ENCODE measurements at regions not wholly inside any gene's neighbourhood (a gene's known extent, or its start where the extent isn't known, plus 50 kb on each side); places are given as distances from the start of the nearest gene placed in this dataset.

DNA sequence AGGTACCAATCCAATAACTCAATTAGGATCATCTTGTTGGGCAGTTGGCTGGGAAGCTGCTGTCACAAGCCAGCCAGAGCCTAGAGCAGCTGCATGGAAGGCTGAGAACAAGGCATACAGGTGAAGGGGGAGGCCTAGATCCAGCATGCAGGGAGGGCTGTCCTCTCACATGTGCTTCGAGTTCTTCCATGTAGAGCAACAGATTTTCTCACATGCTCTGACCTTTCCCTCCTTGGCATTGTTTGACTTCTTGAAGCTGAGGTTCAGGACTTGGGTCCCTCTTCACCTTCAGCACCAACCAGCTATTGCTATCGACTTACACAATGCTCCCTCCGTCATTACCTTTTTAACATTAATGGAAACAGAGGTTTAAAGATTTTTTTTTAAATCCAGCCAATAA is 257.7 kb downstream of the ATG4C start:
- no peak for DNase-seq (ENCODE audit: low spot score)

DNA sequence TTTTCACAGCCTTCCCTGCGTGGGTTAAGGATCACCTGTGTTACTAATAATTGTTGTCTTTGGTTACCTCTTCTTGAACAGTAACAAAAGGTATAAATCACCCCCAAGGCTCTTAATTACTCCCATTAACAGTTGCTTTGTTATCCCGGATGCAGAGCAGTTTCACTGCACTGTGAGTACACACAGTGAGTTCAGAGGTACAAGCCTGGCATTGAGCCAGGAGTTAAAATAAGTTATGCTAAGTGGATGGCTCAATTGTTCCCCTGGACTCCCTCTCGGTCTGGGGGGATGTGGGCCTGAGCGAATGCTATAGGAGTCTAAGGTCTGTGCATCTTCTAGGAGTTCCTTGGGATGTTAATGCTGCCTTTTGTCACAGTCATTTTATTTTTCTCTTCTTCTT is 258.3 kb downstream of the ATG4C start:
- no peak for DNase-seq (ENCODE audit: low spot score)

- DNase-seq (ENCODE audit: low spot score) = no peak
Measured at GRCh38 chr1:63046539-63046938, 262.6 kb downstream of the ATG4C start.

DNA sequence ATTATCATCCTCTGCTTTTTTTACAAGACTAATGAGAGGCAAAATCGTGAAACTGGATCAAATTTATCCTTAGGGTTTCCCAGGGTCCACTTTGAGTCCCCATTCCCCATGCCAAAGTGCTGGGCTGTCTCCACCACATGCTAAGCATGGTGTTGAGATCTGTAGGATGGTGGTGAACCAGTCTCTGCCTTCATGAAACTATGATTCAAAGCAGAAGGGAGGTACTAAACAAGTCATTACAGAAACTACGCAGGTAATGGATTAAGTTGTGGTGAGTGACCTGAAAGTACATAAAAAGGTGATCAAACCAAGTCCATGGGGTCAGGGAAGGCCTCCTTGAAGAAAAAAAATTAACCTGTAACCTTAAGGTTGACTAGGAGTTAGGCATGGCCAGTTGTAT is 265.2 kb downstream of the ATG4C start:
- no peak for DNase-seq (ENCODE audit: low spot score)

GRCh38 chr1:63051356-63051755 is 267.4 kb downstream of the ATG4C start:
- no peak for DNase-seq (ENCODE audit: low spot score)

DNA sequence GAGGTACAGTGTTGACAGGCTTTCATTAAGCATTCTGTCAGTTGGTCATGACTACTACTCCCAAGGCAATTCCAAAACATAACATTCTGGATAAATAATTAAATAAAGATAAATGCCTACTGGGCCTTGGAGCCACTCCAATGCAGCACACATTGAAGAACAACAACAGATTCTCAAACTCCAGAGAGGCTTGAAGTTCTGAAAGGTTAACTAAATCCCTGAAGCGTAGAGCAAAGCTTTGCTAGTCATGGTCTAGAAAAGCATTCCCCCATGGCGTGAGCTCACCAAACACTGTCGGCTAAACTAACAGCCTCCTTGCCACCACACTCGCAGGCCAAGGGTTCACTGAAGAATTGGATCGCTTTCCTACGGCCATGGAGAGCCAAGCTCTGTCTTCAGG is 268.0 kb downstream of the ATG4C start:
- no peak for DNase-seq (ENCODE audit: low spot score)

DNA sequence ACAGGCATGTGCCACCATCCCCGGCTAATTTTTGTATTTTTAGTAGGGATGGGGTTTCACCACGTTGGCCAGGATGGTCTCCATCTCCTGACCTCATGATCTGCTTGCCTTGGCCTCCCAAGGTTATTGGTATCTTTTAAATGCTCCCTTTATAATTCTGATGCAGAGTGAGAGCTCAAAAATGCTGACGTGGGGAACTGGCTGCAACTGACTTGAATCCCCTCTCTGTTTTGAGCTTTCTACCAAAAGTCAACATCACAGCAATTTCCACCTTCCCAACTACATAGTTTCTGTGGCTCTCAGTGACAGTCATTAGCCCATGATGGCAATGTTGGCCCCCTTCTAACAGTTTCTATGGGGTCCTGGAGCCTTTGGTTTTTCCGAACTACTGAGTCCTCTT is 268.2 kb upstream of the FOXD3 start:
- no peak for DNase-seq (ENCODE audit: low spot score)

DNA sequence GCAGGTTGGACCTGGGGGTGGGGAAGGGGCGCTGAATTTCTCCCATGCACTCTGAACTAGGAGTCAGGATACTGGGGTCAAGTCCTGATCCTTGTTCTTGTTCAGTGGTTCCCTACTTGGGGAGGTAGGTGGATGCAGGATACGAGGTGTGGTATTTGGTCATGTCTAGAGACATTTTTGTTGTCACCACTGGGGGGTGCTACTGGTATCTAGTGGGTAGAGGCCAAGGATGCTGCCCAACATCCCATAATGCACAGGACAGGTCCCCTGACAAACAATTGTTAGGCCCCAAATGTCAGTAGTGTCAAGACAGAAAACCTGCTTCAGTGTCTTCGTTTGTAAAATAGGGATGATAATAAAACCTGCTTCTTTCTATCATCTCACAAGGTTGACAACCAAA is 259.0 kb upstream of the FOXD3 start:
- DNase-seq (ENCODE audit: low spot score) = no peak

- DNase-seq (ENCODE audit: low spot score) = no peak
Measured at GRCh38 chr1:63064135-63064534, 258.2 kb upstream of the FOXD3 start.

DNA sequence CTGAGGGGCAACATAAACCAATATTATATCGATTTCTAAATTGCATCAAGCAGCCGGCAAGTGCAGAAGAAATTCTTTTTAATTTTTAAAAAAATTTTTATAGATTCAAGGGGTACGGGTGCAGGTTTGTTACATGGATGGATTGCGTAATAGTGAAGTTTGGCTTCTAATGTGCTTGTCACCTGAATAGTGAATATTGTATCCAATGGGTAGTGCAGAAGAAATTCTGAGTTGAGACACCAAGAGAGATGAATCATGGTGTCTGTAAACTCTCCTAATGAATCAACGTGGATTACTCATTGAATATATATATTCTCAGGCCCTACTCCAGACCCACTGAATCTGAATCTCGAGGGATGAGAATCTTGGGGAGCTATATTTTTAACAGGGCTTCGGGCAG is 253.7 kb upstream of the FOXD3 start:
- DNase-seq (ENCODE audit: low spot score) = peak; percentile 57

DNA sequence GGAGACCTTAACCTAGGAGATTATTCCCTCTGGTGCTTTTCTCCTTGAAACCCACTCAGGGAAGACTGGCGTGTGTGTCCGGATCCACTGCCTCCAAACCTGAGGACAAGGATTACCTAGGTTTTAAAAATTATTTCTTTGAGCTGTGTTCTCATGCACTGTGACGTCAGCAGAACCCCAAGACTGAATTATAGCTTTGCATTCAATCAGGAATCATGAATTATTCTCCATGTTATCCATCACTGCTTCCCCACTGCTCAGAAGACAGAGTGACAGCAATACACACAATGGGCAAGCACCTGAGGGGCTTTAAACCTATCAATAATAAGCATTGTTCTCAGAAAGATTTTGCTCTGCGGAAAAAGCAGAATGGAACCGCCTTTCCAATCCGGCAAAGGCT is 253.2 kb upstream of the FOXD3 start:
- no peak for DNase-seq (ENCODE audit: low spot score)

DNA sequence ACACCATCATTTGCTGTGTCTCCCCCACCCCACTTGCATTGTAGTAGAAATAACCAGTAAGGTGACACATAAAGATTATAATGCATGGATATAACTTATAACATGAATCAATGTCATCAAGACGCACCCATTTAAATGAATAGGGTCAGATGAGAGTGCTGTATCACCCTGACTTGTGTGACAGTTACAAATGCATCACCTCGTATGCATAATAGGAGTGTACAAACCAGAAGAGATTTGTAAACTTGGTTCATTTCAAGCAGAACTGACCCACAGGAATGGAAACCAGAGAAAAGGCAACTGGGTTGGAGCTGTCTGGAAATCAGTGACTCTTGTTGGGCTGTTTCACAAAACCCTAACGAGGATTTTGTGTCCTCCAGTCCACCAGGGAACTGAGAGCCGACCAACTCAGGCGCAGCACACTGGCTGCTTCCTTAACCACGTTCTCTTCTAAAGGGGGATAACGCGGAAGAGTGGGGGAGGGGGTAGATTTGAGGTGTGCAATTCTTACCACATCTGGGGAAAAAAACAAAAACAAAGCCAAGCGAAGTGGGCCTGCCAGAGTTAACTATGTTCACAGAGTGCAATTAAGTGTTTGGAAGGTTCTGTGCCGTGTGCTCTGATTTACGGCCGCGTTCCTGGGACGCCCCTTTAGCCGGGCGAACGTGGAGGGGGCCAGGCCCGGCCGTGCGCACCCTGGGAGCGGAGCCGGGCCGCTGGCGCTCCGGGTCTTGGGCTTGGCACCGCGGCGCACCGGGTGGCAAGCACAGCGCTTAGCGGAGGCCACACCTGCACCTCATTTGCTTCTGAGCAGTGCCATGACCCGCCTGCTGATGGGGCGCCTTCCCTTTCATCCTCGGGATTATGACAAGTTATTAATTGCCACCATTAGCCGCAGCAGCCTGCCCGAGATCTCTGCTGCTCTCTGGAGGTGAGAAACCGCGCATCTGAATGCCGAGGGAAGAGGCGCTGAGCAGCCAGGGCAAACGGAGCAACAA is 248.8 kb upstream of the FOXD3 start:
- DNase-seq (ENCODE audit: low spot score) = no peak

GRCh38 chr1:63074321-63074720 is 248.0 kb upstream of the FOXD3 start:
- DNase-seq (ENCODE audit: low spot score) = no peak

- no peak for DNase-seq (ENCODE audit: low spot score)
Measured at GRCh38 chr1:63082766-63083165, 239.6 kb upstream of the FOXD3 start.

- no peak for DNase-seq (ENCODE audit: low spot score)
Measured at GRCh38 chr1:63087966-63088365, 234.4 kb upstream of the FOXD3 start.

DNA sequence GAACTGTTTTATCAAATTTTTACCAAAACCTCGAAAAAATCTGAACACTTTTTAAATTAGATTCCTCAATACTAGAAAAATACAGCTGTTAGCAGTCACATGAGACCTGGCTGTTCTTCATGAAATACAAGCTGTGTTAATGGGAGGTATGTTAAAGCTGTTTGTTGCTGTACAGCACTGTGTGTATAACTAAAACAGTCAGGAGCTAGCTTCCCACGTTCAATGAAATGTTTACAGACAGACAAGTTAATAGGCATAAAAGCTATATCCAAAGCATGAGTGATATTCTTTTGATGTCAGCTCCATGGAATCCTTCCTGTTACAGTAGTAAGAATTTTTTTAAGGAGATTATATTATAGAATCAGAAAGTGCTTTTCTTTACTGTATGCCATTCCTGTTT is 223.2 kb upstream of the FOXD3 start:
- no peak for DNase-seq (ENCODE audit: low spot score)

- no peak for DNase-seq (ENCODE audit: low spot score)
Measured at GRCh38 chr1:63101336-63101735, 221.0 kb upstream of the FOXD3 start.

GRCh38 chr1:63103682-63104081 is 218.7 kb upstream of the FOXD3 start:
- no peak for DNase-seq (ENCODE audit: low spot score)

DNA sequence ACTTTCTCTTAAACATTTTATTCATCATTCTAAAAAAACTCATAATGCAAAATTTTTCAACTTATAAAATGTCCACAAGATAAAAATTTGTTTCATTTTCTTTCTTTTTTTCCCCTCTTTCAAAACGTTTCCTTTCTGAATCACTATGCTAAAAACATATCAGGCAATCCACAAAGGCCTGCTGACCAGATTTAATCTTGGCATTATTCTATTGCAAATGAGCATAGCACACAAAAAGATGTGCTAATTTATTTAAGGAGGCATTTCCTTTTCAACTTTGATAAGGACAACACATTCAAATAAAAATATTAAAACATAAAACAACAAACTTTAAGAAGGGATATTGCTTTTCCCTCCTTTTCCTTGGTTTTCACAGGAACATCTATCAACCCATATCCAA is 215.3 kb upstream of the FOXD3 start:
- DNase-seq (ENCODE audit: low spot score) = no peak

GRCh38 chr1:63108206-63108605 is 214.2 kb upstream of the FOXD3 start:
- DNase-seq (ENCODE audit: low spot score) = no peak

- no peak for DNase-seq (ENCODE audit: low spot score)
Measured at GRCh38 chr1:63112155-63112900, 210.0 kb upstream of the FOXD3 start.

DNA sequence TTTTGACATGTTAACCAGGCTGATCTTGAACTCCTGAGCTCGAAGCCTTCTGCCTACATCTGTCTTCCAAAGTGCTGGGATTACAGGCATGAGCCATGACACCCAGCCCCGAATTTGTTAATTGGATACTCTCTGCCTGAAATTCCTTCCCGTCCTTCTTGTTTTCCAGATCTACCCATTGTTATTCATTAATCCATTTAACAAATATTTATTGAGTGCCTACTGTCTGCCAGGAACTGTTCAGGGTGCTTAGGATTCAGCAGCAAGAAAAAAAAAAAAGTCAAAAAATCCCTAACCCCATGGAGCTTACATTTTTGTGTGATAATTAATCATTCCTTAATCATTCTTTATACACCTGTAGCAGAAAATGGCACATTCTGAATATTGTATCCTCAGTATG is 206.8 kb upstream of the FOXD3 start:
- DNase-seq (ENCODE audit: low spot score) = no peak

- peak; percentile 25 for DNase-seq (ENCODE audit: low spot score)
Measured at GRCh38 chr1:63116016-63116415, 206.4 kb upstream of the FOXD3 start.

All from RKO (cell line).